ENCODE measurements at regions not wholly inside any gene's neighbourhood (a gene's known extent, or its start where the extent isn't known, plus 50 kb on each side); places are given as distances from the start of the nearest gene placed in this dataset.

DNA sequence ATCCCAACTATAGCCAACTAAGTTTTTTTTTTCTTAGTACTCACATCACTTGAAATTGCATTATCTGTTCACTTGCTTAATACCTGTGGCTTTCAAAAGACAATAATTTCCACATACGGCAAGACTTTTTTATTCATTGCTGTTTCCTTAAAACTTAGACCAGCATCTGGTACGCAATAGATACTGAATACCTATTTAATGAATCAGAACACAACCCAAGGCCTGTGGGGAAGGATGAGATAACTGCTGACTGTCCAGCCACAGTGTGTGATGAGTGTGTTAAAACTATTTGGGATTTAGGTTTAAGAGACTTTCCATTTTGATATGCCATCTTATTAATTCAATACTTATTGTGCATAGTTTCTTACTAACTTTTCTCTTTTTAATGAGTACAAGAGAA, 988.7 kb downstream of the NTRK3 start:
- no peak overlapping the region for H3K27ac ChIP-seq (ENCODE audit: low read depth)
- H3K4me1 ChIP-seq (ENCODE audit: insufficient read depth): no peaks in the 10 kb centered on the region
- DNase-seq (ENCODE audit: extremely low spot score): no peak
- WGBS: 89% methylated on average over 2 of the region's 2 CpGs
- no peak overlapping the region for H3K4me3 ChIP-seq (ENCODE audit: low read depth, low read length)
- H3K36me3 ChIP-seq (ENCODE audit: insufficient read depth): no peaks in the 10 kb centered on the region

DNA sequence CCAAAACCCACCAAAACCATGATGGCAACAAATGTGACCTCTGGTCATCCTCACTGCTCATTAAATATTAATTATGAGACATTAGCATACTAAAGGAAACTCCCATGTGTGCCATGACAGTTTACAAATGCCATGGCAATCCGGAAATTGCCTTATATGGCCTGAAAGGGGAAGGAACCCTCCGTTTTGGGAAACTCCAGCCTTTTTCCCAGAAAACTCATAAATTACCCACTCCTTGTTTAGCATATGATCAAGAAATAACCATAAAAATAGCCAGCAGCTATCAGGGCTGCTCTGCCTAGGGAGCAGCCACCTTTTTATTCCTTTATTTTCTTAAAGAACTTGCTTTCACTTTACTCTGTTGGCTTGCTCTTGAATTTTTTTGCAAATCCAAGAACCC, 992.7 kb downstream of the NTRK3 start:
- no peak for DNase-seq (ENCODE audit: extremely low spot score)
- H3K36me3 ChIP-seq (ENCODE audit: insufficient read depth): no peaks in the 10 kb centered on the region
- H3K4me3 ChIP-seq (ENCODE audit: low read depth, low read length): no peak overlapping the region
- H3K4me1 ChIP-seq (ENCODE audit: insufficient read depth): no peaks in the 10 kb centered on the region
- H3K27ac ChIP-seq (ENCODE audit: low read depth): no peak overlapping the region
- WGBS: 43% methylated on average over 2 of the region's 2 CpGs

DNA sequence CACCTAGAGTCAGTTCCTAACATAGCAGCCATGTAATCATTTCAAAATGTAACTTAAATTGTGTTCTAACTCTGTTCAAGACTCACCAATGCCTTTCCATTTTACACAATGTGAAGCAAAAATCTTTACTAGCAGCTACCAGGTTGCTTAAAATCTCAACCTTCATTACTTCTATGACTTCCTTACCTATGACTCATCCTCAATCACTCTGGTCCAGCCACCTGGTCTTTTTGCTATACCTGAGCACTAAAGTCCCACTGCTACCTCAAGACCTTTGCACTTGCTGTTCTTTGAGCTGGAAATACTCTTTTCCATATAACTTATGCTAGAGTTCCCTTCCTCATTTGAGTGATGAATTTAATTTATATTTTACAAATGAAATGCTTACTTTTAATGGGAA, 993.2 kb downstream of the NTRK3 start:
- Histone ChIP-seq H3K36me3 (ENCODE audit: insufficient read depth) (no peaks in the 10 kb centered on the region), H3K4me3 (ENCODE audit: low read depth, low read length) (no peak overlapping the region), H3K4me1 (ENCODE audit: insufficient read depth) (no peaks in the 10 kb centered on the region), H3K27ac (ENCODE audit: low read depth) (no peak overlapping the region)
- DNase-seq (ENCODE audit: extremely low spot score): no peak

DNA sequence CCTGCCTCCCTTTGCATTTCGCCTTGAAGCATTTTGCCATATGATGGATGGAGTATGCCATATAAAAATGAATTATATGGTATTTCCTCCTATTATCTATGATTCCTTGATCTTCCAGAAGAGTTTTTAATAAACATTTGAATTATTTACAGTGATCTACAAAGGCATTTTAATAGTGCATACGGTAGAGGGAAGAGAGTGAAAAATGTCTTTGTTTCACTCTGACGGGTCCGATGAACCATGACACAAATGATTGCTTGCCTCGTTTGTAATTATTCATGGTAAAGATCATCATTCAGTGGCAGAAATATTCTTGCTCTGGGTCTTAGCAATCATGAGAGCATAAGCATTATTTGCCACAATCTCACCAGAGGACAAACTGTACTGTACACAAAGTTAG, 1010.9 kb downstream of the NTRK3 start:
- no peaks in the 10 kb centered on the region for H3K36me3 ChIP-seq (ENCODE audit: insufficient read depth)
- no peak overlapping the region for H3K27ac ChIP-seq (ENCODE audit: low read depth)
- no peaks in the 10 kb centered on the region for H3K4me1 ChIP-seq (ENCODE audit: insufficient read depth)
- H3K4me3 ChIP-seq (ENCODE audit: low read depth, low read length): no peak overlapping the region
- DNase-seq (ENCODE audit: extremely low spot score): no peak
- 32% methylated on average over 5 of the region's 5 CpGs for WGBS

DNA sequence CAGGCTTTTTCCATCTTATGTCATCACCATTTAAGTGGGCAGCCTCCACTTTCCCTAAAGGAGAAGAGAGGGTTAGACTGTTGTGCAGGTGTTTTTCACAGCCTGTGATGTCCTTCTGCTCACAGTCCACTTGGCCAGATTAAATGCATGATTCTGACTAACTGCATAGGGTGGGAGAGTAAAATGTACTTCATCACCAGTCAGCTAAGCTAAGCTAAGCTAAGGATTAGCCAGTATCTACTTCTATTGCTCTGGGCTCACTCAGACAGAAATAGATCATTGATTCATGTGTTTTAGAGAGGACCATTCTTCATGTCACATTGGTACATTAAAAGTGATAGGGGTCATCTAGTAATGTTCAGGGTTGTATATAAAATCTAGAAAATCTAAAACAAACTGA, 1013.1 kb downstream of the NTRK3 start:
- no peak overlapping the region for H3K4me3 ChIP-seq (ENCODE audit: low read depth, low read length)
- no peak for DNase-seq (ENCODE audit: extremely low spot score)
- H3K4me1 ChIP-seq (ENCODE audit: insufficient read depth): no peaks in the 10 kb centered on the region
- H3K27ac ChIP-seq (ENCODE audit: low read depth): no peak overlapping the region
- H3K36me3 ChIP-seq (ENCODE audit: insufficient read depth): no peaks in the 10 kb centered on the region

DNA sequence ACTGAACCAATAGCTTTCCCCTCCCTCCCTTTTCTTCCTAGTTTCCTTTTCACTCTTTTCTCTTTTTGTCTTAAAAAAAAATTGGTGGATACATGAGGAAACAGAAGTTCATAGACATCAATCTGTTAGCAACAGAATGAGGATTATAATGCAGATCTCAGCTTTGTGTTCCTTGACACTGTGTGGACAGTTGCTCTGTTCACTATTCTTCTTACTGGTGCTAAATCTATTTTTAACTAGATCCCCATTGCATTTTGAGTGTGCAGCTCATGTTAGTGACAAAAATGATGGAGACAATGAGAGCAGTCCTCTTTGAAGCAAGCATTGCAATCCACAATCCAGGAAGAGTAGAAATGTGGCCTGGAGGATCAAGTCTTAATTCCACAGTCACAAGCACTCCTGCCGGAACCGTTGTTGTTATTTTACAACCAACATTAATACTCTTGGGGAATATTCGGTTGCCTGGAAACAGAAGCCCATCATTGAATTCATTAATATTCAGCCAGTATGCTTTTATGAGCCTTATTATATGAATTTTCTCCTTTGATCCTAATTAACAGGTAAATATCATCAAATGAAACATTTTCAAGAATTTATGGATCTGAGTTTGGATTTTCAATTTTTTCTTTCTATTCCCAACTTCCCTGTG, 1016.8 kb downstream of the NTRK3 start:
- no peaks in the 10 kb centered on the region for H3K4me1 ChIP-seq (ENCODE audit: insufficient read depth)
- WGBS: 73% methylated on average over 3 of the region's 3 CpGs
- H3K27ac ChIP-seq (ENCODE audit: low read depth): no peak overlapping the region
- no peak for DNase-seq (ENCODE audit: extremely low spot score)
- no peak overlapping the region for H3K4me3 ChIP-seq (ENCODE audit: low read depth, low read length)
- no peaks in the 10 kb centered on the region for H3K36me3 ChIP-seq (ENCODE audit: insufficient read depth)

DNA sequence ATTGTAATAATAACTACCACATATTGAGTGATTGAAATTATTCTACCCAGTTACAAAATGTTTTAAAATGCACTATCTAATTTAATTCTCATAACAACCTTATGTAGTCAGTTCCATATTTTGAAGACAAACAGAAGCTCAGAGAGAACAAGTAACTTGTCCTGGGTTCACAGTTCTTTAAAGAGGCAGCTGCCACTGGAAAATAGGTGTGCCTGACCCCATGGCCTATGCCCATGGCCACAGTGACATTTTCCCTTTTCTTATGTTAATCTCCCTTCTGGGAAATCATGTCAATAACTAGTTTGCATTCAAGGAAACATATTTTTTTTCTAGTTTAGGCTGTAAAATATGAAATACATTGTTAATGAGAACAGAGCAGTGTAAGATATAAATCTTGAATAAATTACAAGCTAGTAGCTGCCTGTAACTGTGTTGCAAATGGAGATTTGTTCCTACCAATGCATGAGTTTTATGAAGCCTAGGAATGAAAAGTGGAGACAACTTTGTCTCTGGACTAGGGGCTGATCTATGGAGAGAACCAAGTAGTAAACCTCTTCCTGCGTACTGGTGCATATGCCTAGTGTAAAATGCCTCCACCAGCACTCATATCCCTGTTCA, 1018.0 kb downstream of the NTRK3 start:
- 90% methylated on average over 1 of the region's 1 CpG for WGBS
- no peak for DNase-seq (ENCODE audit: extremely low spot score)
- Histone ChIP-seq H3K4me3 (ENCODE audit: low read depth, low read length) (no peak overlapping the region), H3K36me3 (ENCODE audit: insufficient read depth) (no peaks in the 10 kb centered on the region), H3K4me1 (ENCODE audit: insufficient read depth) (no peaks in the 10 kb centered on the region), H3K27ac (ENCODE audit: low read depth) (no peak overlapping the region)

DNA sequence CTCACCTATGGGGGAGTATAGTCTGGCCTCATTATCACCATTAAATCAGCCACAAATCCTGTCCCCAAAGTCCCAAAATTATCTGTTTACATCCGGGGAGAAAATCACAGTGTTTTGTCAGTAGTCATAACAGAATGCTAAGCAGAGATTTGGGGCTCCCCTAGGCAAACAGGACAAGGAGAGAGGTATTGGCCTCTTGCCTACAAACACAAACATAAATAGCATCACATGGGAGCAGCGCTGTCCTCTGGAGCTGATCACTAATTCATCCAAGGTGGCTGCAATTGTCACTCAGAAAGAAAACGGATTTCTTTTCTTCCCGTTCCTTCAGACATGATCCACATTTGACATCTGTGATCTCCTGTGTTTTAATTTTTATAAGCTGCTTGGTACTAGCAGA, 1028.1 kb downstream of the NTRK3 start:
- no peak overlapping the region for H3K27ac ChIP-seq (ENCODE audit: low read depth)
- no peak for DNase-seq (ENCODE audit: extremely low spot score)
- 36% methylated on average over 4 of the region's 4 CpGs for WGBS
- no peaks in the 10 kb centered on the region for H3K36me3 ChIP-seq (ENCODE audit: insufficient read depth)
- no peak overlapping the region for H3K4me3 ChIP-seq (ENCODE audit: low read depth, low read length)
- H3K4me1 ChIP-seq (ENCODE audit: insufficient read depth): no peaks in the 10 kb centered on the region

DNA sequence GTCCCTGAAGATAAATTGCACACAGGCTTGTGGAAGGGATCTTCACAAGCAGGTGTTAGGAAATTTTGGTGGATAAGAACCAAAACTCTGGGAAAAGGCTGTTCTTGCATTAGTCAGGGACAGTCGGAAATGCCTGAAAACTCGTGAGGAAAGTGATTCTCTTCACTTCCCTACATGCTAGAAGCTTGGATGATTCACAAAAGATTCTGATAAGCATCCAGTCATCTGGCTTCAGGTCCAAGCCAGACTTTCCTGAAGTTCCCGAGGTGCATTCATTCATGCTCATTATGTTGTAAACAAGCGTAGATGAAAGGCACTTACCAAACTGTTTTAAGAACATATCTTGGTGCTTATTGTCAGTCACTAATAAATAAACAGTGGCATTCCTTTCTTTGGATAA, 1028.7 kb downstream of the NTRK3 start:
- WGBS: 40% methylated on average over 4 of the region's 4 CpGs
- no peaks in the 10 kb centered on the region for H3K4me1 ChIP-seq (ENCODE audit: insufficient read depth)
- no peak for DNase-seq (ENCODE audit: extremely low spot score)
- no peaks in the 10 kb centered on the region for H3K36me3 ChIP-seq (ENCODE audit: insufficient read depth)
- H3K4me3 ChIP-seq (ENCODE audit: low read depth, low read length): no peak overlapping the region
- H3K27ac ChIP-seq (ENCODE audit: low read depth): no peak overlapping the region

DNA sequence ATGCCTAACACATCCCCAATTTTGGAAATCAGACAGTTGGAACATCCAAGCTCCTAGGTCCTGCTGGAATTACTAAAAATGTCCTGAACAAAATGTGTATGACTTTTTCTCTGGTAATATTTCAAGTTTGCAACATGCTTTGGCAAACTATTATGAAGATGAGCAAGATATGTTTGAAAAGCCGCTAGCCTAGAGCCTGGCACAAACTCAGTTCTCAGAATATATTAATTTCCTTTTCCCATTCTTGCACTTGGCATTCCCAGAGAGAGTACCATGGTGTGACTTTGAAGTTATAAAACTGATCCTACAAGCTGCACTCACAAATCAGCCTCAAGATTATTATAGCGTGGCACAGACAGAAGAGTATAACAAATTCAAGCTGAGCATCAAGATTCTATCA, 1031.1 kb downstream of the NTRK3 start:
- H3K4me3 ChIP-seq (ENCODE audit: low read depth, low read length): no peak overlapping the region
- 72% methylated on average over 2 of the region's 2 CpGs for WGBS
- no peak for DNase-seq (ENCODE audit: extremely low spot score)
- H3K36me3 ChIP-seq (ENCODE audit: insufficient read depth): no peaks in the 10 kb centered on the region
- no peak overlapping the region for H3K27ac ChIP-seq (ENCODE audit: low read depth)
- H3K4me1 ChIP-seq (ENCODE audit: insufficient read depth): no peaks in the 10 kb centered on the region

DNA sequence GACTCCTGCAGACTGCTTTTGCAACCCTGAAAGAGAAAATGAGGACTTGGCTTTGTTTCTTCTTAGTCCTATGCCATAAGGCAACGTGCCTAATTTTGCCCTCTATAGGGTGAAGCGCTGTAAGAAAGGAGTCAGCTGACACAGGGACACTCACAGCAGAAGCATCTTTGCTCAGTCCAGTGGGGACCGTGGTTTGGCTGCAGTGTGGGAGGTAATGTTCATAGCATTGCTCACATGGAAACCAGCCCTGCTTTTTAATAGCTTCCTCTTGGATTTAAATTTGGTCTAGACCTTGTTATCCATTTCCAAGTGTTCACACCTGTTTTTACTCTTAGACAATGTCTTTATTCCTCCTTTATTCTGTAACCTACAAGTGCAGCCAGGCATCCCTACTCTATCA, 1032.1 kb downstream of the NTRK3 start:
- no peak for DNase-seq (ENCODE audit: extremely low spot score)
- 81% methylated on average over 3 of the region's 3 CpGs for WGBS
- no peaks in the 10 kb centered on the region for H3K4me1 ChIP-seq (ENCODE audit: insufficient read depth)
- no peak overlapping the region for H3K27ac ChIP-seq (ENCODE audit: low read depth)
- H3K36me3 ChIP-seq (ENCODE audit: insufficient read depth): no peaks in the 10 kb centered on the region
- no peak overlapping the region for H3K4me3 ChIP-seq (ENCODE audit: low read depth, low read length)

DNA sequence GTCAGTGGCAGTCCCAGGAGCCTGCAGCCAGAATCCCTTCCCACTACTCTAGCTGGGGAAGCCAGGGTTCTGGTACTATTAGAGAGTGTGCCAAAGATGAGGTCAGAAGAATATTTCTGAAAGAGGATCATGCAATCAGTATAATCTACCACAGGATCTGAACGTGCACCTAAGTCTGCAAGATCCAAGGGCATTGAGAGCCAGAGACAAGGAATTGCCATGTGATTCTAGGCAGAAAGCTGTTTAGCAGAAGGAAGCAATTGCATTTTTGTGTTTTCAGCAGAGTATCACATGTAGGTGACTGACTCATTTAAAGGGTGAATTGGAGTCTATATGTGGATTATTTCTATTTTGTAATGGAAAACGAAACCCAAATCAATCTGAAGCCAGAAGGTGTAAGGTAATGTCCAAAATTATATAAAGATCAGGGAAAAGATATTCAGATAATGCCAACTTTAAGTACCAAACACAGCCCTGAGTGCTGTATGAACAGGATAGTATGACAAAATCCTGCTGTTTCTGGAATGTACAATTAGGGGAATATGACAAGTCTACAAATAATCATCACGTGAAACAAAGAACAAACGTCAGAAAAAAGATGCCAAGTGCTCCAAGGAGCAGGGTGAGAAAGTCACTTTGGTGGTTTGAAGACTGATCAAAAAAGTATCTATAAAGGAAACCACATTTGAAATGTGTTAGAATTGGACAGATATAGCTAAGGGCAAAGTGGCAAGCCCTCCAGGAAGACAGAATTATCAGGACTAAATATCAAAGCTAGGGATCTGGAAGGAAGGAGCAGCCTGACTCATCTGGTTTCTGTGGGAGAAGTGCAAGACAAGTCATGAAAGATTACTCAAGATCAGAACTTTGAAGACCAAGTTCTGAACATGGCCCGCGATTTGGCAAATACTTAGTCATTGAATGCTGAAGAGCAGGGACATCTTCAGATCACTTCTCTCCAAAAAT, 1036.6 kb downstream of the NTRK3 start:
- no peak for DNase-seq (ENCODE audit: extremely low spot score)
- WGBS: 55% methylated on average over 6 of the region's 6 CpGs

DNA sequence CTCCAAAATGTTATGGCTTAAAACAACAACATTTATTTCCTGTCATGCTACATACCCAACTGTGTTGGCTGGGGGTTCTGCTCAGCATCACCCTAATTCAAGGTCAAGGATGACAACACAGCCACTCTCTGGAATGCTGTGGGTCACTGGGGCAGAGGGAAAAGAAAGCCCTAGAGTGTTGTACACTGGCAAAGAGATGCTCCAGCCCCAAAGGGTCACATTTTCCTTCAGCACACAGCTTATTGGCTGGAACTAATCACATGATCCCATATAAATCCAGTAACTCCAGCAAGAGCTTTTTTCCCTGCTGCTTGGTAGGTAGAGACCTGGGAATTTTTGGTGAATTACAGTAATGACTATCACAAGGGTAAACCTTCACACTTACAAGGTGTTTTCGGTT, 1041.4 kb downstream of the NTRK3 start:
- no peak overlapping the region for H3K4me3 ChIP-seq (ENCODE audit: low read depth, low read length)
- H3K27ac ChIP-seq (ENCODE audit: low read depth): no peak overlapping the region
- no peaks in the 10 kb centered on the region for H3K36me3 ChIP-seq (ENCODE audit: insufficient read depth)
- WGBS: 94% methylated on average over 1 of the region's 1 CpG
- no peaks in the 10 kb centered on the region for H3K4me1 ChIP-seq (ENCODE audit: insufficient read depth)
- no peak for DNase-seq (ENCODE audit: extremely low spot score)

More for the DNA sequence above, 1036.6 kb downstream of the NTRK3 start:
- Histone ChIP-seq H3K36me3 (ENCODE audit: insufficient read depth) (no peaks in the 10 kb centered on the region), H3K4me1 (ENCODE audit: insufficient read depth) (no peaks in the 10 kb centered on the region), H3K27ac (ENCODE audit: low read depth) (no peak overlapping the region), H3K4me3 (ENCODE audit: low read depth, low read length) (no peak overlapping the region)

DNA sequence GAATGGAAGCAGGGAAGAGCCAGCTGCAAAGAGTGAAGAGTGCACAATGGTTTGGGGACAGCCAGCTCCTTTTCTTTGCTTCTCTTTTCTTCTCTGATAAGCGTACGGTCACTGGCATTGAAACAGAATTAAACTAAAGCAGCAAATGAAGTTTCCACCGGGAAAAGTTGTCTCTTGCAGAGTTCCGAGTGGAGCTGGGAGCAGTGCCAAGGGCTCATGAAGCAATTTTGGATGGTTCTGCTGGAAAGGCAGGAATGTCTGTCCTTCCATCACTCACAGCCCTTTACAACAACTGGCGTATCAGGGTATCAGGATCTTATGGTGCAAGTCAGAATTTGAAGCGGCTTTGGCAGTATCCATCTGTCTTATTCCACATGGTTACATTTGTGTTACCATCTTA, 1042.9 kb downstream of the NTRK3 start:
- Histone ChIP-seq H3K36me3 (ENCODE audit: insufficient read depth) (no peaks in the 10 kb centered on the region), H3K4me1 (ENCODE audit: insufficient read depth) (no peaks in the 10 kb centered on the region), H3K4me3 (ENCODE audit: low read depth, low read length) (no peak overlapping the region), H3K27ac (ENCODE audit: low read depth) (no peak overlapping the region)
- 45% methylated on average over 6 of the region's 6 CpGs for WGBS
- DNase-seq (ENCODE audit: extremely low spot score): no peak
